ENCODE measurements at regions not wholly inside any gene's neighbourhood (a gene's known extent, or its start where the extent isn't known, plus 50 kb on each side); places are given as distances from the start of the nearest gene placed in this dataset.

DNA sequence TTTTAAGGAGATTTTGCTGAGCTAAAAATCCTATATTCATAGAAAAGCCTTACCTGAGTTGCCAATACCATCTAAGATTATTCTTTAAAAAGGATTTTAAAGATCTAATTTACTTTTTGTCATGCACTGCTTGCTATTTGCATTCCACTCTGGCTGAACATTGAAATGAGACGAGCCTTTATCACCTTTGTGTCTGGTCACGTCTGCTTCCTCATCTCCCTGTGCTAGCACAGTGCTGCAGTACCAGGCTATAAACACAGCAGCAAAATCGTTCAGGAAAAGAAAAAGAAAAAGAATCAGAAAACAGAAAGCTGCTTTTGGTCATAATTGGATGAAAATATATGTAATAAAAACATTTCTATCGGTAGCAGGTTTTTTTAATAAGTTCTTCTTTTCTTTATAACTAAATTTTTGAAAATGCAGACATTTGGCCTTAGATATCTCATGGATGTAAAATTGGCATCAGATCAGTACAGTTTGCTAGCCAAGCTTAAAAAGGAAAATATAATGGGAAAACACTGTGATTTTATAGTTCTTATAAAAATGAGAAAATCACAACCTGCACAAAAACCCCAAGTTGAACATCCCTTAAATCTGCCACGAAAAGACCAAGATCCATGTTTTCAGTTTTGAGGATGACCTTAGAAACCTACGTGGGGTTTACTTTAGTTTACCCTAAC lies 735.7 kb upstream of the CXADR start:
- no peak overlapping the region for H2AFZ ChIP-seq (ENCODE audit: insufficient read depth, low read length, poor library complexity)
- H3K4ac ChIP-seq (ENCODE audit: low read depth, low read length) = no peak overlapping the region
- H3K79me1 ChIP-seq (ENCODE audit: low read length) = no peaks in the 10 kb centered on the region
- H3K4me3 ChIP-seq (ENCODE audit: low read depth, low read length) = no peak overlapping the region
- WGBS (ENCODE audit: extremely low coverage, insufficient coverage, insufficient read length) = no CpG with 5 or more reads among the region's 6 CpGs
- H3K14ac ChIP-seq (ENCODE audit: low read length) = no peak overlapping the region
- no peak overlapping the region for H2BK12ac ChIP-seq (ENCODE audit: low read length)
- H3K18ac ChIP-seq (ENCODE audit: low read length) = no peak overlapping the region
- H3K9me3 ChIP-seq (ENCODE audit: insufficient read depth, low read depth, low read length) = no peaks in the 10 kb centered on the region
- H4K12ac ChIP-seq (ENCODE audit: low read depth, low read length) = no peak overlapping the region
- H3K4me1 ChIP-seq (ENCODE audit: control insufficient read depth in 1 of 2, insufficient read depth in 2 of 2, low read length in 2 of 2) = no peaks in the 10 kb centered on the region
- DNase-seq = no peak
- no peak overlapping the region for H2BK120ac ChIP-seq (ENCODE audit: insufficient read depth, low read length, poor library complexity)
- H3K36me3 ChIP-seq (ENCODE audit: control insufficient read depth in 1 of 2, insufficient read depth in 2 of 2, low read length in 2 of 2) = no peaks in the 10 kb centered on the region
- no peak overlapping the region for H3K4me2 ChIP-seq (ENCODE audit: low read length)
- no peak overlapping the region for H4K8ac ChIP-seq (ENCODE audit: low read depth, low read length)
- H3K27me3 ChIP-seq (ENCODE audit: insufficient read depth, low read length) = no peaks in the 10 kb centered on the region
- no peaks in the 10 kb centered on the region for H3K79me2 ChIP-seq (ENCODE audit: control insufficient read depth, insufficient read depth, low read length, poor library complexity)
- H3K23ac ChIP-seq (ENCODE audit: low read length) = no peak overlapping the region
- H3K9ac ChIP-seq (ENCODE audit: low read length) = no peak overlapping the region
- H2AK5ac ChIP-seq (ENCODE audit: low read length) = no peak overlapping the region
- no peak overlapping the region for H3K27ac ChIP-seq (ENCODE audit: low read depth, low read length)
- no peak overlapping the region for H2BK5ac ChIP-seq (ENCODE audit: low read depth, low read length, poor library complexity)
- H4K91ac ChIP-seq (ENCODE audit: low read depth, low read length) = no peak overlapping the region

DNA sequence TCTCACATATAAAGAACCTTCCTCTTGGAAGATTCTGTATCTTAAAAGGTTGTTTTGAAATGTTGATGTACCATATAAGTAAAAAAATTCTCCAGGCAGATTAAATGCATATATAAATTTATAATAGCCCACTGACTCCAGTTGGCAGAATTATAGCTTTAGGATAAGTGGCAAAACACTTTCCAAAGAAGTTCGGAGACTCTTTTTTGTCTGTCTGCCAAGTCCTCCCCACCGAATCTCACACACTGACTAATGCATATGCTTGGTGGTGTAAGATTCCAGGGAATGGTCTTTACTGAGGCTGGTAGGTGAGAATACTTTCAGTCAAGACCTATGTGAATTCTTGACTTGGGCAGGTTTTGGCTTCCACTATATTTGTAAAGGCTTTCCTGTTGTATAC lies 724.3 kb upstream of the CXADR start:
- Histone ChIP-seq H3K9ac (ENCODE audit: low read length) (no peak overlapping the region), H3K18ac (ENCODE audit: low read length) (no peak overlapping the region), H3K9me3 (ENCODE audit: insufficient read depth, low read depth, low read length) (no peaks in the 10 kb centered on the region), H3K23ac (ENCODE audit: low read length) (no peak overlapping the region), H3K4ac (ENCODE audit: low read depth, low read length) (no peak overlapping the region), H2BK120ac (ENCODE audit: insufficient read depth, low read length, poor library complexity) (no peak overlapping the region), H3K36me3 (ENCODE audit: control insufficient read depth in 1 of 2, insufficient read depth in 2 of 2, low read length in 2 of 2) (no peaks in the 10 kb centered on the region), H3K79me2 (ENCODE audit: control insufficient read depth, insufficient read depth, low read length, poor library complexity) (no peaks in the 10 kb centered on the region), H3K4me1 (ENCODE audit: control insufficient read depth in 1 of 2, insufficient read depth in 2 of 2, low read length in 2 of 2) (no peaks in the 10 kb centered on the region), H3K4me2 (ENCODE audit: low read length) (no peak overlapping the region), H4K8ac (ENCODE audit: low read depth, low read length) (no peak overlapping the region), H2AK5ac (ENCODE audit: low read length) (no peak overlapping the region), H3K27me3 (ENCODE audit: insufficient read depth, low read length) (no peaks in the 10 kb centered on the region), H3K79me1 (ENCODE audit: low read length) (no peaks in the 10 kb centered on the region), H3K27ac (ENCODE audit: low read depth, low read length) (no peak overlapping the region), H2AFZ (ENCODE audit: insufficient read depth, low read length, poor library complexity) (no peak overlapping the region), H2BK5ac (ENCODE audit: low read depth, low read length, poor library complexity) (no peak overlapping the region), H3K4me3 (ENCODE audit: low read depth, low read length) (no peak overlapping the region), H3K14ac (ENCODE audit: low read length) (no peak overlapping the region), H4K12ac (ENCODE audit: low read depth, low read length) (no peak overlapping the region), H4K91ac (ENCODE audit: low read depth, low read length) (no peak overlapping the region), H2BK12ac (ENCODE audit: low read length) (no peak overlapping the region)
- no peak for DNase-seq
- no CpG with 5 or more reads among the region's 2 CpGs for WGBS (ENCODE audit: extremely low coverage, insufficient coverage, insufficient read length)

DNA sequence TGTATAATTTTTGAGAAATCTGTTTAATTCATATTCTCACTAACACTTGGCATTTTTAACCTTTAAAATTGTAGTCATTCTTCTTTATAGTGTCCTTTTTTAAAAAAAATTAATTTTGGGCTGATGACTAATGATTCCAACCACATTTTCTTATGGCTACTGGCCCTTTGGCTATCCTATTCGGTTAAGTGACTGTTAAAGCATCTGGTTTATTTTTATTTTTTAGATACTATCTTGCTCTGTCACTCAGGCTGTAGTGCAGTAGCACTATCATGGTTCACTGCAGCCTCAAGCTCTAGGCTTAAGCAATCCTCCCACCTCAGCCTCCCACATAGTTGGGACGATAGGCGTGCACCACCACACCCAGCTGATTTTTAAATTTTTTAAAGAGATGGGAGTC lies 723.2 kb upstream of the CXADR start:
- Histone ChIP-seq H2BK12ac (ENCODE audit: low read length) (no peak overlapping the region), H3K18ac (ENCODE audit: low read length) (no peak overlapping the region), H3K4me1 (ENCODE audit: control insufficient read depth in 1 of 2, insufficient read depth in 2 of 2, low read length in 2 of 2) (no peaks in the 10 kb centered on the region), H3K9ac (ENCODE audit: low read length) (no peak overlapping the region), H3K23ac (ENCODE audit: low read length) (no peak overlapping the region), H3K27me3 (ENCODE audit: insufficient read depth, low read length) (no peaks in the 10 kb centered on the region), H3K4ac (ENCODE audit: low read depth, low read length) (no peak overlapping the region), H3K79me1 (ENCODE audit: low read length) (no peaks in the 10 kb centered on the region), H3K27ac (ENCODE audit: low read depth, low read length) (no peak overlapping the region), H4K12ac (ENCODE audit: low read depth, low read length) (no peak overlapping the region), H3K36me3 (ENCODE audit: control insufficient read depth in 1 of 2, insufficient read depth in 2 of 2, low read length in 2 of 2) (no peaks in the 10 kb centered on the region), H2AK5ac (ENCODE audit: low read length) (no peak overlapping the region), H2AFZ (ENCODE audit: insufficient read depth, low read length, poor library complexity) (no peak overlapping the region), H3K4me3 (ENCODE audit: low read depth, low read length) (no peak overlapping the region), H3K14ac (ENCODE audit: low read length) (no peak overlapping the region), H2BK5ac (ENCODE audit: low read depth, low read length, poor library complexity) (no peak overlapping the region), H3K4me2 (ENCODE audit: low read length) (no peak overlapping the region), H4K8ac (ENCODE audit: low read depth, low read length) (no peak overlapping the region), H2BK120ac (ENCODE audit: insufficient read depth, low read length, poor library complexity) (no peak overlapping the region), H3K9me3 (ENCODE audit: insufficient read depth, low read depth, low read length) (no peaks in the 10 kb centered on the region), H4K91ac (ENCODE audit: low read depth, low read length) (no peak overlapping the region), H3K79me2 (ENCODE audit: control insufficient read depth, insufficient read depth, low read length, poor library complexity) (no peaks in the 10 kb centered on the region)
- WGBS (ENCODE audit: extremely low coverage, insufficient coverage, insufficient read length) = no CpG with 5 or more reads among the region's 3 CpGs
- no peak for DNase-seq

DNA sequence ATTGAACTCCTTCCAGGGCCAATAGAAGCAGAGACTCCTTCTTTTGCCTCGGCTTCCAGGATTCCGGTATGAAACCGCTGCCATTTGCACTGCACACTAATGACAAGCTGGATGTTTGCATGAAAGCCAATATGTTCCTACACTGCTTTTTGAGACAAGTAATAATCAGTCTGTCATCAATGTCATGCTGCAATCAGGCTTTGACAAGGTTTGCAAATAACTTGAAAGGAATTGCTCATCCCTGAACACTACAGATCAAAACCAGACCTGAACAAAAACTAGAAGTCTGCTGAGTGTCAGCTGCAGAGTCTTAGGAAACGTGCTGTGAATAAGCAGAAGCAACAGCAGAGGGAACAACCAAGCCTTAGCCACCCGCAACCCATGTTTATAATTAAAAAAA lies 720.7 kb upstream of the CXADR start:
- H4K8ac ChIP-seq (ENCODE audit: low read depth, low read length) = no peak overlapping the region
- no peaks in the 10 kb centered on the region for H3K27me3 ChIP-seq (ENCODE audit: insufficient read depth, low read length)
- H3K9me3 ChIP-seq (ENCODE audit: insufficient read depth, low read depth, low read length) = no peaks in the 10 kb centered on the region
- H3K4ac ChIP-seq (ENCODE audit: low read depth, low read length) = no peak overlapping the region
- H2BK5ac ChIP-seq (ENCODE audit: low read depth, low read length, poor library complexity) = no peak overlapping the region
- H3K14ac ChIP-seq (ENCODE audit: low read length) = no peak overlapping the region
- no CpG with 5 or more reads among the region's 5 CpGs for WGBS (ENCODE audit: extremely low coverage, insufficient coverage, insufficient read length)
- H2AFZ ChIP-seq (ENCODE audit: insufficient read depth, low read length, poor library complexity) = no peak overlapping the region
- H3K36me3 ChIP-seq (ENCODE audit: control insufficient read depth in 1 of 2, insufficient read depth in 2 of 2, low read length in 2 of 2) = no peaks in the 10 kb centered on the region
- no peak overlapping the region for H4K12ac ChIP-seq (ENCODE audit: low read depth, low read length)
- no peaks in the 10 kb centered on the region for H3K4me1 ChIP-seq (ENCODE audit: control insufficient read depth in 1 of 2, insufficient read depth in 2 of 2, low read length in 2 of 2)
- no peak overlapping the region for H2AK5ac ChIP-seq (ENCODE audit: low read length)
- no peak overlapping the region for H3K23ac ChIP-seq (ENCODE audit: low read length)
- H2BK12ac ChIP-seq (ENCODE audit: low read length) = no peak overlapping the region
- H3K4me2 ChIP-seq (ENCODE audit: low read length) = no peak overlapping the region
- H3K79me2 ChIP-seq (ENCODE audit: control insufficient read depth, insufficient read depth, low read length, poor library complexity) = no peaks in the 10 kb centered on the region
- no peak overlapping the region for H3K27ac ChIP-seq (ENCODE audit: low read depth, low read length)
- H3K18ac ChIP-seq (ENCODE audit: low read length) = no peak overlapping the region
- H3K9ac ChIP-seq (ENCODE audit: low read length) = no peak overlapping the region
- DNase-seq = no peak
- H3K4me3 ChIP-seq (ENCODE audit: low read depth, low read length) = no peak overlapping the region
- H2BK120ac ChIP-seq (ENCODE audit: insufficient read depth, low read length, poor library complexity) = no peak overlapping the region
- H3K79me1 ChIP-seq (ENCODE audit: low read length) = no peaks in the 10 kb centered on the region
- no peak overlapping the region for H4K91ac ChIP-seq (ENCODE audit: low read depth, low read length)
